ENCODE measurements at regions not wholly inside any gene's neighbourhood (a gene's known extent, or its start where the extent isn't known, plus 50 kb on each side); places are given as distances from the start of the nearest gene placed in this dataset.

DNA sequence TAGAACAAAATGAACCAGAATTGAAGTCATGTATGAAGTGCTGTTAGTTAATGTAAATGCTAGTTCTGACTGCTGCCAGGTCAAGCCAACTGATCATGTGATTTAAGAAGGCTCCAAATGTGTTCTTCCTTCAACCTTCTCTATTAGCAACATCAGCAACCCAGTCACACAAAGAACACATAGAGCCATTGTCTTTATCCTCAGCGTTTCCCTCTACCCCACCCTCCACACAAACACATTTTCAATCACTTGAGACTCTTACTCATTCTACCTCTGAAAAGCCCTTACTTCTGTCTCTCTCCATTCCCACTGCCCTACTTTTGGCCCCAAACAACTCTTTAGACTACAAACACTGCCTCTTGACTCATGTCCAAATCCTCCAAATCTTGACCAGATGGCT is 89.7 kb upstream of the KDR start:
- intact Hi-C loops (cut with DNase I; ENCODE audit: low total_unique reads) = no loop called here
- TF ChIP-seq, protein P1, sequence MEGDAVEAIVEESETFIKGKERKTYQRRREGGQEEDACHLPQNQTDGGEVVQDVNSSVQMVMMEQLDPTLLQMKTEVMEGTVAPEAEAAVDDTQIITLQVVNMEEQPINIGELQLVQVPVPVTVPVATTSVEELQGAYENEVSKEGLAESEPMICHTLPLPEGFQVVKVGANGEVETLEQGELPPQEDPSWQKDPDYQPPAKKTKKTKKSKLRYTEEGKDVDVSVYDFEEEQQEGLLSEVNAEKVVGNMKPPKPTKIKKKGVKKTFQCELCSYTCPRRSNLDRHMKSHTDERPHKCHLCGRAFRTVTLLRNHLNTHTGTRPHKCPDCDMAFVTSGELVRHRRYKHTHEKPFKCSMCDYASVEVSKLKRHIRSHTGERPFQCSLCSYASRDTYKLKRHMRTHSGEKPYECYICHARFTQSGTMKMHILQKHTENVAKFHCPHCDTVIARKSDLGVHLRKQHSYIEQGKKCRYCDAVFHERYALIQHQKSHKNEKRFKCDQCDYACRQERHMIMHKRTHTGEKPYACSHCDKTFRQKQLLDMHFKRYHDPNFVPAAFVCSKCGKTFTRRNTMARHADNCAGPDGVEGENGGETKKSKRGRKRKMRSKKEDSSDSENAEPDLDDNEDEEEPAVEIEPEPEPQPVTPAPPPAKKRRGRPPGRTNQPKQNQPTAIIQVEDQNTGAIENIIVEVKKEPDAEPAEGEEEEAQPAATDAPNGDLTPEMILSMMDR (IDR thresholded peaks at IDR 0.05) = no peak
- no peak for TF ChIP-seq POLR2A (IDR thresholded peaks at IDR 0.05)
- H3K9me3 ChIP-seq = no peaks in the 10 kb centered on the region
- no peaks in the 10 kb centered on the region for H3K27me3 ChIP-seq
- H3K4me1 ChIP-seq = no peaks in the 10 kb centered on the region
- H3K36me3 ChIP-seq = no peaks in the 10 kb centered on the region
- H3K27ac ChIP-seq = no peak overlapping the region
- H3K4me3 ChIP-seq = no peak overlapping the region
- no peak for DNase-seq

DNA sequence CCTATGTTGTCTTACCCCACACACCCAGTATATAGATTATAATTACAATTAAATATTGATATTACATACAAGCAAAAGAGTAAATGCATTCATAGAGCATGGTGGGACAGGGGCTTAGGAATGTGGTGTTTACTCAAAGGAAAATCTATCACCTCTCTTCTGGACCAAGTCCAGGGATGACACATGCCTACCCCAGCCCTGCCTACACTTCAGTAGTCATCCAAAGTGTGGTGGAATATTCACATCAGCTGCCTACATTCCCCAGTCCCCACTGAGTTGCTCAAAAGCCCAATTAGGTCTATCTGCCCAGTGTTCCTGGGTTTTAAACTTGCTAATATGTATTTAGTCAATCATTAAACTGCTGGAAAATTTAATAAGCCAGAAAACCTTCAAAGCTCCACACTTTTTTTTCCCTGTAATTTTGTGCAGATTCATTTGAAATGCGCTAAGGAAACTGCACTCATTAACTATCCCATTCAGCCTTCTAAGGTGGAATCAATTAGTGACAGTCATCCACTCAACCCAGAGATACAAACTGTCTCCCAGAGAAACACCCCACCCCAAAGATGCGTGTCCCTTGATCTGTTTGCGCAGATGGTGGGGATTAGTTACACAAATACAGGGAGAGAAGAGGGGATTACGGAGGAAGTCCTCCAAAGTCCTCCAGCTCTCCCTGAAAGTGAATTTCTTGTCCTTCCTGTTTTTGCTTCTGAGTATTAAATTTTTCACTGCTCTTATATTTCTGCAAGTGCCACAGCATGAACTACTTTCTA is 91.7 kb upstream of the KDR start:
- Histone ChIP-seq H3K4me3 (no peak overlapping the region), H3K27ac (no peak overlapping the region), H3K27me3 (no peaks in the 10 kb centered on the region), H3K9me3 (no peaks in the 10 kb centered on the region), H3K36me3 (no peaks in the 10 kb centered on the region), H3K4me1 (no peaks in the 10 kb centered on the region)
- intact Hi-C loops (cut with DNase I; ENCODE audit: low total_unique reads) = no loop called here
- TF ChIP-seq, protein P1 (IDR thresholded peaks at IDR 0.05) = no peak
- TF ChIP-seq POLR2A (IDR thresholded peaks at IDR 0.05) = no peak
- no peak for DNase-seq

DNA sequence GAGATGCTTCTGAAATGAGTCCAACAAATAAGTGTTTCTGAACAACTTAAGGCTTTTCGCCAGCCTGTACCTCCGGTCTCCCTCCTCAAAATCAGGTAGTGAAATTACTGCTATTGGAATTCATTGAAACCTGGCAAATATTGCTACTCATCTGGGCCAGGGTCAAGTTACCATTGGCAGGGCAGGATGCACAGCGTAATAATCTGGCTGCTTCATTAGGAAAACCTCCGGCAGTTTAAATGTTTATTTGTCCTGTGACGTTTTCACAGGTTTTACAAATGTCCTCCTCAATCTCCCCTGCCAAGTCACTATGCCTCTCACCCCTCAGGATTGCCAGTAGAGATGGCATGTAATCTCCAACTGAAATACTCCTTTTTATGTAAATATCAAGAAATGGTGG is 92.6 kb upstream of the KDR start:
- Histone ChIP-seq H3K36me3 (no peaks in the 10 kb centered on the region), H3K4me1 (no peaks in the 10 kb centered on the region), H3K4me3 (no peak overlapping the region), H3K27me3 (no peaks in the 10 kb centered on the region), H3K9me3 (no peaks in the 10 kb centered on the region), H3K27ac (no peak overlapping the region)
- TF ChIP-seq, protein P1 (IDR thresholded peaks at IDR 0.05) = no peak
- no peak for TF ChIP-seq POLR2A (IDR thresholded peaks at IDR 0.05)
- intact Hi-C loops (cut with DNase I; ENCODE audit: low total_unique reads) = no loop called here
- DNase-seq = no peak

DNA sequence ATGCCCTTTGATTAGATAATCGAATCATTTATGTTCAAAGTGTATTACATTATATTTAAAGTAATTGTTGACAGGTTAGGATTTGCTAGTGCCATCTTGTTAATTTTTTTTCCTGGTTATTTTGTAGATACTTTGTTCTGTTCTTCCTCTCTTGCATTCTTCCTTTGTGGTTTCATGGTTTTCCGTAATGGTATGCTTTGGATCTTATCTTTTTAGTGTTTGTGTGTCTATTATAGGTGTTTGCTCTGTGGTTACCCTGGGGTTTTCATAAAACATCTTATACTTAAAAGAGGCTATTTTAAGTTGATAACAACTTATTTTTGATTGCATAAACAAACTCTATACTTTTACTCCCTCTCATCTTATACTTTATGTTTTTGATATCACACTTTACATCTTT is 108.2 kb upstream of the SRD5A3 start:
- no peak for DNase-seq
- no peak for TF ChIP-seq POLR2A (IDR thresholded peaks at IDR 0.05)
- TF ChIP-seq, protein P1 (IDR thresholded peaks at IDR 0.05) = no peak
- intact Hi-C loops (cut with DNase I; ENCODE audit: low total_unique reads) = no loop called here
- Histone ChIP-seq H3K27me3 (no peaks in the 10 kb centered on the region), H3K9me3 (peaks cover 0 to 7% of the 10 kb centered on the region in 2 donors), H3K36me3 (no peaks in the 10 kb centered on the region), H3K4me3 (no peak overlapping the region), H3K4me1 (no peaks in the 10 kb centered on the region), H3K27ac (no peak overlapping the region)

DNA sequence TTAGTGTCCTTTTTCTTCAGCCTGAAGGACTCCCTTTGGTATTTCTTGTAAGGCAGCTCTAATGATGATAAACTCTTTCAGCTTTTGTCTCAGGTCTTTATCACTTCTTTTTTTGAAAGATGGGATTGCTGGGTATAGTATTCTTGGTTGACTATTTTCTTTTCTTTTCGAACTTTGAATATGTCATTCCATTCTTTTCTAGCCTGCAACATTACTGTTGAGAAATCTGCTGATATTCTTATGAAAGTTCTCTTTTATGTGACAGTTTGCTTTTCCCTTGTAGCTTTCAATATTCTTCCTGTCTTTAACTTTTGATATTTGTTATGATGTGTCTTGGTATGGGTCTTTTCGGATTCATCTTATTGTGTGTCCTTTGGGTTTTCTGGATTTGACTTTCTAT is 107.6 kb upstream of the SRD5A3 start:
- Histone ChIP-seq H3K36me3 (no peaks in the 10 kb centered on the region), H3K27ac (no peak overlapping the region), H3K4me1 (no peaks in the 10 kb centered on the region), H3K27me3 (no peaks in the 10 kb centered on the region), H3K9me3 (peaks cover 0 to 7% of the 10 kb centered on the region in 2 donors), H3K4me3 (no peak overlapping the region)
- TF ChIP-seq, protein P1 (IDR thresholded peaks at IDR 0.05) = no peak
- no peak for TF ChIP-seq POLR2A (IDR thresholded peaks at IDR 0.05)
- DNase-seq = no peak
- intact Hi-C loops (cut with DNase I; ENCODE audit: low total_unique reads) = no loop called here
